GM12874 (cell line): ENCODE measurements at regions not wholly inside any gene's neighbourhood (a gene's known extent, or its start where the extent isn't known, plus 50 kb on each side); places are given as distances from the start of the nearest gene placed in this dataset.

ENCODE experiments used
- TF ChIP-seq, protein P1 (sequence below): IDR thresholded peaks from 2 replicates; pipeline ENCODE4 v1.5.1; 2011; ENCODE audit warnings: low read depth, mild to moderate bottlenecking, control low read depth, low read length, moderate library complexity; ENCODE audit not compliant: insufficient read depth

DNA sequence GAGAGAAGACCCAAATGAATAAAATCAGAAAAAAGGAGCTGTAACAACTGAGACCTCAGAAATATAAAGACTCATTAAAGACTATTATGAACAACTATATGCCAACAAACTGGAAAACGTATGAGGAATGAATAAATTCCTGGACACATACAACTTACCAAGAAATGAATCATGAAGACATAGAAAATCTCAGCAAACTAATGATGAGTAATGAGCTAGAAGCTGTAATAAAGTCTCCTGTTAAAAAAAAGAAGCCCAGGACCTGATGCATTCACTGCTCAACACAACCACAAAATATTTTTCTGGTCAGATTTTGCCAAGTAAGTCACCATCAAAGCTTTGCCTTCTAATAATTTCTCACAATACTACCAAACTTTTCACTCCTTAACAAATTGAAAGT, 666.7 kb downstream of the LRRC70 start:
- TF ChIP-seq, protein P1, sequence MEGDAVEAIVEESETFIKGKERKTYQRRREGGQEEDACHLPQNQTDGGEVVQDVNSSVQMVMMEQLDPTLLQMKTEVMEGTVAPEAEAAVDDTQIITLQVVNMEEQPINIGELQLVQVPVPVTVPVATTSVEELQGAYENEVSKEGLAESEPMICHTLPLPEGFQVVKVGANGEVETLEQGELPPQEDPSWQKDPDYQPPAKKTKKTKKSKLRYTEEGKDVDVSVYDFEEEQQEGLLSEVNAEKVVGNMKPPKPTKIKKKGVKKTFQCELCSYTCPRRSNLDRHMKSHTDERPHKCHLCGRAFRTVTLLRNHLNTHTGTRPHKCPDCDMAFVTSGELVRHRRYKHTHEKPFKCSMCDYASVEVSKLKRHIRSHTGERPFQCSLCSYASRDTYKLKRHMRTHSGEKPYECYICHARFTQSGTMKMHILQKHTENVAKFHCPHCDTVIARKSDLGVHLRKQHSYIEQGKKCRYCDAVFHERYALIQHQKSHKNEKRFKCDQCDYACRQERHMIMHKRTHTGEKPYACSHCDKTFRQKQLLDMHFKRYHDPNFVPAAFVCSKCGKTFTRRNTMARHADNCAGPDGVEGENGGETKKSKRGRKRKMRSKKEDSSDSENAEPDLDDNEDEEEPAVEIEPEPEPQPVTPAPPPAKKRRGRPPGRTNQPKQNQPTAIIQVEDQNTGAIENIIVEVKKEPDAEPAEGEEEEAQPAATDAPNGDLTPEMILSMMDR = no peak

DNA sequence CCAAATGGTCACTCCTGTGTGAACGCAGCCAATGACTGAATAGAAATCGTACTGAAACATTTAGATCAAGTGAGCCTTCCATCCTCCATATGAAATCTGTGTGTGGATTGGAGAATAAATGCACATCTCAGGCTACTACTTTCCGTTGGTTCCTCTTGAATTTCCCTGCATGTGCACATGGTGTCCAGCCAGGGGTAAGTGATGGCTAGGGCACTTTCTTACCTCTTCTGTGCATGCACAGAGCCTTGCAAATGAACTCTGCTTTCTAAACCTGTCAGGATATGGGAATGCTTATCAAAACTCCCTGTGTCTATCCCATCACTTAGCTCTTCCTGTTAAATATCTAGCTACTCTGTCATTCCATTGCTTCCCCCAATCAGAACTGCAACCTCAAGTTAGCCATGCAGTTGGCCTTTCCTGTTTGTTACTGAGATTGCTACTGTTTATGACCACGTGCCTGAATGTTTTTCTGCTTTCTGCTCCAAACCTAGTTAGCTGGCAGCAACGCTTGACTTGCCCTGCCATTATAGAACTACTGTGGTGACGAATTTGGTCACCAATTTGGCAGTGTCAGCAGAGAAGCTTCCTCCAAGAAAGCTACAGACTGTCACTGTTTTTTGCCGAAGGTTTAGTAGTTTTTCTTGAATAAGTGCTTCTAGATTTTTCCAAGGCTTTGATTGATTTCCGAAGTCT, 661.6 kb downstream of the LRRC70 start:
- TF ChIP-seq, protein P1 = no peak

DNA sequence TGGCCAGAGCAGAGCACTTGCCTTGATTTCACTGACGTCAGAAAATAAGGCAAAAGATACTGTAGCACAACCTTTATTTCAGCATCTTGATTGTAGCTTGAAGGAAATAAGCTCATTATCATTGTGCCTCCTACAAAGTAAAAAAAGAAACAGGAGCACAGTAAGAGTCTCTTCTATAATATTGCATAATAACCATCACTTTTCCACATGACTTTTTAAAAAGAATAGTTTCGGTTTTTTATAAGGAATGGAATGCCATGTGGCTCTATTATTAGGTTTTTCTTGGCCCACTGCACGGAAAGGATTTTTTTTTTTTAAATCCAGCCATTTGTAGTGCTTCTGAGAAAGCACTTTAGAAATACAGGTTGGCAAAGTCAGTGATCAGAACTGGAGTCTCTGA, 655.3 kb downstream of the LRRC70 start:
- TF ChIP-seq, protein P1 = no peak

DNA sequence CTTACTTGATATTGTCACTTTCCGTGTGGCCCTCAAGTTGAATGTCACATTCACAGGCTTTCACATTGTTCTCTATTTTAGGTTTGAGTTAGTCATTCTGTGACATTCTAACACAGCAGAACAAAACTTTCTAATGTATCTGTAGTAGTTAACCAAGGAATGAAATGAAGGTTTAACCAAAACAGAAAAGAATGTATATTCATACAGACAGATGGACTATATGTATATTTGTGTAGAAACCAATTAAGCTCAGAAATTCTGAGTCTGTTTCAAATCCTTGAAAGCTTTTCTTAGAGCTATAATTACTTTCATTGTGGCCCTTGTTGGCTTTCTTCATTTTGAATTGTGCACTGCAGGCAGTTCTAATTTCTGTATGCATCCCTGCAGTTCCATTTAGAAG, 654.7 kb downstream of the LRRC70 start:
- TF ChIP-seq, protein P1 = no peak

DNA sequence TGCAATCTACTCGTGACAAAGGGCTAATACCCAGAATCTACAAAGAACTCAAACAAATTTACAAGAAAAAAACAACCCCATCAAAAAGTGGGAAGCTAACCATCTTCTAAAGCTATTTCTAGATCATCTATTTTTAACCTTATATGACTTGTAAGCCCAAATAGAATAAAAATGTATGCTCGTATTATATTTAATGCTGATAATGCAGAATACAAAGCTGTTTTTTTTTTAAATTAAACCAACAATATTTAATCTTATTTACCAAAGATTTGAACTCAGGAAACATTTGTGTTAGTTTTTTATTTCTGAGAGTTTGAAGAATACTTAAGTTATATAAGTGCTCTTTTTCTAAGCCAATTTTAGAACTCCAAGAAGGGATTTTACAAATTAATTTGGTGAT, 652.1 kb downstream of the LRRC70 start:
- TF ChIP-seq, protein P1 = no peak

DNA sequence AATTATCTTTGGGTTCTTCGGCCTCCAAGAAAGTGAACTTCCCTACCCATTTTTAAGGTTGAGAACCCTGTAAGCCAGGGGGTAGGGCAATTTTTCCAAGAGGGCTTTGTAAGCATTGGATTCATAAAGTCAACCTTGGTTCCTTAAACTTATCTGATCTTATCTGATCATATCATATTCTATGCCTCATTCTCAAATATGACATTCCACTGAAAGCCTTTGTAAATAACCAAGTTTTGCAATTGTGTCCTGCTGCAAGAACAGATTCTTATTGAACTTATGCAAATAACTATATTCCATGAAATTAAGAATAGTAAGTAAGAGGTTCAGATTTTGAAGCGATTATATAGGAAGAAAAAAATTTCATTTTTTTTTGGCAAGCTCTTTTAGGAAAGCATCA, 649.5 kb downstream of the LRRC70 start:
- TF ChIP-seq, protein P1 = no peak

DNA sequence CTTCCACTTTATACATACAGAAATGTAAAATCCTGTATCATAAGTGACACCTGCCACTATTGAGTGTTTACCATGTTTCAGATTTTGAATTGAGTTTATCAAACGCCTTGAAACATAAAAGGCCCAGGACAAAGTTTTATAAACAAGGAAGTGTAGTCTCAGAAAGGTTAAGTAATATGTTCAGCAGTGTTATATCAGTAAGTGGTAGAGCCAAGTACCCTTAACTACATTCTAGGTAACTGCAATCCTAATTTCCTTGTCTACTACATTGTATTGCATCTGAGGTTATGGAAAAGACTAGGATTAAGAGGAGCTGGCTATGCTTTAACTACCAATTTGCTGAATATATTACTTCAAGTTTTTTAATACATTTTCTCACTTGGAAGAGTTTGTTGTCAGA, 641.6 kb downstream of the LRRC70 start:
- TF ChIP-seq, protein P1 = no peak
